ENCODE measurements at regions not wholly inside any gene's neighbourhood (a gene's known extent, or its start where the extent isn't known, plus 50 kb on each side); places are given as distances from the start of the nearest gene placed in this dataset.

DNA sequence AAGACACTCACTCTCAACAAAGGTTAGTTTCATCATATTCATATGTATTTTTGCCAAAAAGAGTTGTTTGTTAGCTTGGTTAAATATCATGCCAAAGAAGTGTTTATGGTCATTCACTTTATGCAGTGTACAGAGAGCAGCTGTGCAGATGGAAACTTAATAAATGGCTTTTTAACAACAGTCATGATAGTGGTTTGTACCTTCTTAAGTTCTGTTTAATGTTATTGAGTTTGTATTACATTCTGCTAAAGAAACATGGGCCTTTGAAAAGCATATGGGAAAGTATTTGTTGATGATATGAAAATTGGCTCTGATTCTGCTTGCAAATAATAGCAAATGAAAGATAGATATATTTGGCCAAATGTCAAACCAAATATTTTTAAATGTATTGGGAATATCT lies 607.3 kb downstream of the NCAM2 start:
- no peak for TF ChIP-seq TP53 (CRISPR knock-in tag; IDR thresholded peaks at IDR 0.05)
- Histone ChIP-seq H3K9me3 (no peaks in the 10 kb centered on the region), H3K4me3 (no peak overlapping the region), H3K4me2 (no peak overlapping the region), H3K27ac (no peak overlapping the region), H3K4me1 (no peaks in the 10 kb centered on the region)
- FAIRE-seq (no peak), ATAC-seq (no peak), DNase-seq (ENCODE audit: low read depth in 1 of 2, low spot score in 1 of 2) (no peak)
- POLR2A ChIA-PET = no interaction called here
- CTCF ChIA-PET = no interaction called here

DNA sequence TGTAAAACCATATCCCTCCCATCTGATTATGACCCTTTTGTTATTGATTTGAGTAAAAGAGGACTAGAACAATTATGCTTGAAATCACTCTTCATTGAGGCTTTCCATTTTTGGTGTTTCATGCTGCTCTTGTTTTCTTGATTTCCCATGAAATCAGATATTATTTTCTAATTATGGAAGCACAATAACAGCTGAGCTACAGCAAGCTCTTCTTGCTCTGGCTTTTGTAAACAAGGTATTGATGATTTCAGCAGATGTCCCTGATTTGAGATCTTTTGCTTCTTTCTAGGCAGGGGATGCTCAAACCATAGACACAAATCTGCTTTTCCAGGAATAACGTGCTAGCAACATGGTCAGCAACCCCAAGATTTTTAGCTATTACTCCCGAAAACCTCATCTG lies 607.8 kb downstream of the NCAM2 start:
- DNase-seq (ENCODE audit: low read depth in 1 of 2, low spot score in 1 of 2) (no peak), FAIRE-seq (no peak), ATAC-seq (no peak)
- Histone ChIP-seq H3K4me3 (no peak overlapping the region), H3K27ac (no peak overlapping the region), H3K4me1 (no peaks in the 10 kb centered on the region), H3K9me3 (no peaks in the 10 kb centered on the region), H3K4me2 (no peak overlapping the region)
- TF ChIP-seq HEYL (CRISPR knock-in tag; IDR thresholded peaks at IDR 0.05) (no peak), FOSL2 (IDR thresholded peaks at IDR 0.05) (no peak), FOSL2 (CRISPR knock-in tag; IDR thresholded peaks at IDR 0.05) (no peak), POLR2A (IDR thresholded peaks at IDR 0.05; ENCODE audit: low read length) (no peak), JUN (IDR thresholded peaks at IDR 0.05) (no peak)
- TF ChIP-seq, protein P1, sequence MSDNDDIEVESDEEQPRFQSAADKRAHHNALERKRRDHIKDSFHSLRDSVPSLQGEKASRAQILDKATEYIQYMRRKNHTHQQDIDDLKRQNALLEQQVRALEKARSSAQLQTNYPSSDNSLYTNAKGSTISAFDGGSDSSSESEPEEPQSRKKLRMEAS (IDR thresholded peaks at IDR 0.05) = no peak
- TF ChIP-seq, protein P2, sequence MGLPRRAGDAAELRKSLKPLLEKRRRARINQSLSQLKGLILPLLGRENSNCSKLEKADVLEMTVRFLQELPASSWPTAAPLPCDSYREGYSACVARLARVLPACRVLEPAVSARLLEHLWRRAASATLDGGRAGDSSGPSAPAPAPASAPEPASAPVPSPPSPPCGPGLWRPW (IDR thresholded peaks at IDR 0.05) = no peak
- ChIA-PET POLR2A (no interaction called here), CTCF (no interaction called here)
- WGBS (ENCODE audit: missing lambda C conversion rate) = 0% methylated on average over 2 of the region's 2 CpGs

DNA sequence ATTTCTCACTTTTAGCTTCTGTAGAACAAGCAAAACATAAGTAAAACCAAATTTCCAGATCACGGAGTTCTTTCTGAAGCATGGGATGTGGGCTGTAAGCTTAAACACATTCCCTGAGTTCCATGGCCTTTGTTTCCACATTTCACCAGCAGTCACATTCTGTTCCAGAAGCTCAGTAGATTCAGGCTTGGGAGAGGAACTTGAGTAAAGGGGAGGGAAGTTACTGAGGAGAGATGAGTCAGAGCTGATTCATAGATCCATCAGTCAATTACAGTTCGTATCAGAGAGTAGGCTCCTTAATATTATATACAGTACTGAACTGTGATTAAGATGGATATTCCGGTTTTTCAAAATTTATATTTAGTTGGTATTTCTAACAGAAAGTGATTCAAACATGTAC lies 614.3 kb downstream of the NCAM2 start:
- no peak overlapping the region for H3K27ac ChIP-seq
- POLR2A ChIA-PET = no interaction called here
- CTCF ChIA-PET = no interaction called here
- no peak overlapping the region for H3K4me3 ChIP-seq
- no peak for TF ChIP-seq ZNF302 (CRISPR knock-in tag; IDR thresholded peaks at IDR 0.05)
- TF ChIP-seq MAFK (IDR thresholded peaks at IDR 0.05; ENCODE audit: partially characterized antibody) = no peak
- no peak for TF ChIP-seq CBX8 (IDR thresholded peaks at IDR 0.05)
- TF ChIP-seq TP53 (CRISPR knock-in tag; IDR thresholded peaks at IDR 0.05) = no peak
- TF ChIP-seq KDM5A (IDR thresholded peaks at IDR 0.05) = no peak
- TF ChIP-seq, protein P3, sequence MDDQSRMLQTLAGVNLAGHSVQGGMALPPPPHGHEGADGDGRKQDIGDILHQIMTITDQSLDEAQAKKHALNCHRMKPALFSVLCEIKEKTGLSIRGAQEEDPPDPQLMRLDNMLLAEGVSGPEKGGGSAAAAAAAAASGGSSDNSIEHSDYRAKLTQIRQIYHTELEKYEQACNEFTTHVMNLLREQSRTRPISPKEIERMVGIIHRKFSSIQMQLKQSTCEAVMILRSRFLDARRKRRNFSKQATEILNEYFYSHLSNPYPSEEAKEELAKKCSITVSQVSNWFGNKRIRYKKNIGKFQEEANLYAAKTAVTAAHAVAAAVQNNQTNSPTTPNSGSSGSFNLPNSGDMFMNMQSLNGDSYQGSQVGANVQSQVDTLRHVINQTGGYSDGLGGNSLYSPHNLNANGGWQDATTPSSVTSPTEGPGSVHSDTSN (IDR thresholded peaks at IDR 0.05) = no peak
- TF ChIP-seq RARB (CRISPR knock-in tag; IDR thresholded peaks at IDR 0.05) = no peak
- TF ChIP-seq HOXA7 (CRISPR knock-in tag; IDR thresholded peaks at IDR 0.05) = no peak
- TF ChIP-seq NPAS2 (CRISPR knock-in tag; IDR thresholded peaks at IDR 0.05; ENCODE audit: borderline replicate concordance) = no peak
- no peaks in the 10 kb centered on the region for H3K9me3 ChIP-seq
- WGBS (ENCODE audit: missing lambda C conversion rate) = 2% methylated on average over 3 of the region's 3 CpGs
- DNase-seq (ENCODE audit: low read depth in 1 of 2, low spot score in 1 of 2) = no peak
- H3K4me2 ChIP-seq = no peak overlapping the region
- no peak for FAIRE-seq
- no peak for ATAC-seq
- no peaks in the 10 kb centered on the region for H3K4me1 ChIP-seq

DNA sequence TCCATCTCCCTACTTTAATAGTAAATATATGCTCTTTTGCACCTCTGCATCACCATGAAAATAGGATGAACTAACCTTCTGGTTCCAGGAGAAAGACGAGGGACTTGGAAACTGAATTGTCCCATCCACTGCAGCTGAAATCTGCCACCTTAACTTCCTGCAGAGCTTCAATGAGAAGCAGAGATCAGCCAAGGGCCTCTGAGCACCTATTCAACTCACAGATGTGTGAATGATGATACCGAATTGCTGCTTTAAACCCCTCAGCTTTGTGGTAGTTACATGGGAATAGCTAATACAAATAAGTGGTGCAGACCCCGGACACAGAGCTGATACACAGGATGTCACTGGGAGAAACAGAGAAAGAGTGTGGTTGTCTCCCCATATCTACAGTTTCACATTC lies 616.8 kb downstream of the NCAM2 start:
- 4% methylated on average over 3 of the region's 3 CpGs for WGBS (ENCODE audit: missing lambda C conversion rate)
- TF ChIP-seq NFE2L2 (conservative IDR thresholded peaks at IDR 0.05; ENCODE audit: low read length) (no peak), HOXA7 (CRISPR knock-in tag; IDR thresholded peaks at IDR 0.05) (no peak), HOXB5 (CRISPR knock-in tag; IDR thresholded peaks at IDR 0.05) (no peak), RAD21 (conservative IDR thresholded peaks at IDR 0.05 in 1 of 2, IDR thresholded peaks at IDR 0.05 in 1 of 2) (no peak), NR3C1 (IDR thresholded peaks at IDR 0.05) (no peak), ESRRA (IDR thresholded peaks at IDR 0.05; ENCODE audit: borderline replicate concordance, low read length) (no peak), RNF2 (IDR thresholded peaks at IDR 0.05; ENCODE audit: borderline replicate concordance, low read depth) (no peak)
- TF ChIP-seq, protein P2 (IDR thresholded peaks at IDR 0.05) = no peak
- TF ChIP-seq, protein P4, sequence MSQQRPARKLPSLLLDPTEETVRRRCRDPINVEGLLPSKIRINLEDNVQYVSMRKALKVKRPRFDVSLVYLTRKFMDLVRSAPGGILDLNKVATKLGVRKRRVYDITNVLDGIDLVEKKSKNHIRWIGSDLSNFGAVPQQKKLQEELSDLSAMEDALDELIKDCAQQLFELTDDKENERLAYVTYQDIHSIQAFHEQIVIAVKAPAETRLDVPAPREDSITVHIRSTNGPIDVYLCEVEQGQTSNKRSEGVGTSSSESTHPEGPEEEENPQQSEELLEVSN (IDR thresholded peaks at IDR 0.05; ENCODE audit: borderline replicate concordance, low read depth) = no peak
- TF ChIP-seq, protein P5, sequence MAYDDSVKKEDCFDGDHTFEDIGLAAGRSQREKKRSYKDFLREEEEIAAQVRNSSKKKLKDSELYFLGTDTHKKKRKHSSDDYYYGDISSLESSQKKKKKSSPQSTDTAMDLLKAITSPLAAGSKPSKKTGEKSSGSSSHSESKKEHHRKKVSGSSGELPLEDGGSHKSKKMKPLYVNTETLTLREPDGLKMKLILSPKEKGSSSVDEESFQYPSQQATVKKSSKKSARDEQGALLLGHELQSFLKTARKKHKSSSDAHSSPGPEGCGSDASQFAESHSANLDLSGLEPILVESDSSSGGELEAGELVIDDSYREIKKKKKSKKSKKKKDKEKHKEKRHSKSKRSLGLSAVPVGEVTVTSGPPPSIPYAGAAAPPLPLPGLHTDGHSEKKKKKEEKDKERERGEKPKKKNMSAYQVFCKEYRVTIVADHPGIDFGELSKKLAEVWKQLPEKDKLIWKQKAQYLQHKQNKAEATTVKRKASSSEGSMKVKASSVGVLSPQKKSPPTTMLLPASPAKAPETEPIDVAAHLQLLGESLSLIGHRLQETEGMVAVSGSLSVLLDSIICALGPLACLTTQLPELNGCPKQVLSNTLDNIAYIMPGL (CRISPR knock-in tag; IDR thresholded peaks at IDR 0.05; ENCODE audit: borderline replicate concordance) = no peak
- TF ChIP-seq, protein P6, sequence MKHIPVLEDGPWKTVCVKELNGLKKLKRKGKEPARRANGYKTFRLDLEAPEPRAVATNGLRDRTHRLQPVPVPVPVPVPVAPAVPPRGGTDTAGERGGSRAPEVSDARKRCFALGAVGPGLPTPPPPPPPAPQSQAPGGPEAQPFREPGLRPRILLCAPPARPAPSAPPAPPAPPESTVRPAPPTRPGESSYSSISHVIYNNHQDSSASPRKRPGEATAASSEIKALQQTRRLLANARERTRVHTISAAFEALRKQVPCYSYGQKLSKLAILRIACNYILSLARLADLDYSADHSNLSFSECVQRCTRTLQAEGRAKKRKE (CRISPR knock-in tag; IDR thresholded peaks at IDR 0.05; ENCODE audit: low read depth) = no peak

More for the DNA sequence above, 616.8 kb downstream of the NCAM2 start:
- Histone ChIP-seq H3K4me2 (no peak overlapping the region), H3K9me3 (no peaks in the 10 kb centered on the region), H3K4me1 (no peaks in the 10 kb centered on the region), H3K27ac (no peak overlapping the region), H3K4me3 (no peak overlapping the region)
- ATAC-seq = no peak
- no peak for DNase-seq (ENCODE audit: low read depth in 1 of 2, low spot score in 1 of 2)
- CTCF ChIA-PET = no interaction called here
- FAIRE-seq = no peak
- POLR2A ChIA-PET = no interaction called here
